H9 (cell line): ENCODE measurements at regions not wholly inside any gene's neighbourhood (a gene's known extent, or its start where the extent isn't known, plus 50 kb on each side); places are given as distances from the start of the nearest gene placed in this dataset.

Source experiments
- DNase-seq: peaks from one replicate; pipeline ENCODE4 v3.0.0-alpha.2; 2017
- H2AFZ ChIP-seq: one replicate; pipeline ENCODE4 v1.6.1; 2013; ENCODE audit warnings: mild to moderate bottlenecking, low read length, control low read depth, moderate library complexity
- H2AK5ac ChIP-seq: 2 replicates; pipeline ENCODE4 v1.6.1; 2013; ENCODE audit warnings: low read length, control low read depth, mixed read lengths; ENCODE audit not compliant: insufficient read length
- H2BK120ac ChIP-seq: one replicate; pipeline ENCODE4 v1.6.1; 2013; ENCODE audit warnings: low read depth, mild to moderate bottlenecking, low read length, control low read depth, inconsistent platforms; ENCODE audit not compliant: poor library complexity, severe bottlenecking
- H2BK12ac ChIP-seq: 2 replicates; pipeline ENCODE4 v1.6.1; 2013; ENCODE audit warnings: low read length, control low read depth, mixed read lengths, low read depth; ENCODE audit not compliant: insufficient read length
- H2BK15ac ChIP-seq: 2 replicates; pipeline ENCODE4 v1.6.1; 2013; ENCODE audit warnings: low read depth, low read length, control low read depth
- H2BK20ac ChIP-seq: one replicate; pipeline ENCODE4 v1.6.1; 2013; ENCODE audit warnings: low read depth, mild to moderate bottlenecking, low read length, control low read depth, inconsistent platforms; ENCODE audit not compliant: poor library complexity, severe bottlenecking
- H2BK5ac ChIP-seq: 2 replicates; pipeline ENCODE4 v1.6.1; 2013; ENCODE audit warnings: low read length, control low read depth, mixed read lengths; ENCODE audit not compliant: insufficient read length
- H3K14ac ChIP-seq: 2 replicates; pipeline ENCODE4 v1.6.1; 2013; ENCODE audit warnings: low read length, control low read depth; ENCODE audit not compliant: insufficient read depth
- H3K18ac ChIP-seq: 2 replicates; pipeline ENCODE4 v1.6.1; 2013; ENCODE audit warnings: low read depth, mild to moderate bottlenecking, mixed read lengths, low read length, control low read depth; ENCODE audit not compliant: insufficient read length
- H3K23ac ChIP-seq: 2 replicates; pipeline ENCODE4 v1.6.1; 2013; ENCODE audit warnings: low read length, control low read depth, mixed read lengths, low read depth; ENCODE audit not compliant: insufficient read length
- H3K23me2 ChIP-seq: 2 replicates; pipeline ENCODE4 v1.6.1; 2013; ENCODE audit warnings: low read depth, mild to moderate bottlenecking, mixed read lengths, low read length, control low read depth; ENCODE audit not compliant: insufficient read length, poor library complexity, severe bottlenecking
- H3K27ac ChIP-seq: 2 replicates; pipeline ENCODE4 v1.5.1; 2013; ENCODE audit warnings: low read length, control low read depth, mixed read lengths, low read depth; ENCODE audit not compliant: insufficient read length
- H3K27me3 ChIP-seq: 2 replicates; pipeline ENCODE4 v1.6.1; 2013; ENCODE audit warnings: low read length, control low read depth, inconsistent platforms; ENCODE audit not compliant: insufficient read depth
- H3K4ac ChIP-seq: 2 replicates; pipeline ENCODE4 v1.6.1; 2013; ENCODE audit warnings: low read depth, mild to moderate bottlenecking, control low read depth, inconsistent platforms, low read length, moderate library complexity
- H3K4me1 ChIP-seq: 2 replicates; pipeline ENCODE4 v1.6.1; 2013; ENCODE audit warnings: low read length, control low read depth, inconsistent platforms; ENCODE audit not compliant: insufficient read depth
- H3K4me2 ChIP-seq: 2 replicates; pipeline ENCODE4 v1.6.1; 2013; ENCODE audit warnings: low read length, control low read depth, mixed read lengths; ENCODE audit not compliant: insufficient read length, insufficient read depth
- H3K56ac ChIP-seq: 2 replicates; pipeline ENCODE4 v1.6.1; 2013; ENCODE audit warnings: low read depth, mild to moderate bottlenecking, mixed read lengths, low read length, control low read depth; ENCODE audit not compliant: insufficient read length
- H3K79me1 ChIP-seq: 2 replicates; pipeline ENCODE4 v1.6.1; 2013; ENCODE audit warnings: low read depth, mild to moderate bottlenecking, moderate library complexity, low read length, control low read depth, inconsistent platforms; ENCODE audit not compliant: insufficient read depth, poor library complexity, severe bottlenecking
- H3K79me2 ChIP-seq: 2 replicates; pipeline ENCODE4 v1.6.1; 2013; ENCODE audit warnings: low read length, control low read depth, inconsistent platforms; ENCODE audit not compliant: insufficient read depth
- H3K9ac ChIP-seq: 2 replicates; pipeline ENCODE4 v1.6.1; 2013; ENCODE audit warnings: low read length, control low read depth, mixed read lengths; ENCODE audit not compliant: insufficient read length; ENCODE audit errors: extremely low read depth
- H3K9me3 ChIP-seq: one replicate; pipeline ENCODE4 v1.6.1; 2013; ENCODE audit warnings: low read depth, low read length, inconsistent platforms; ENCODE audit not compliant: control insufficient read depth
- H3T11ph ChIP-seq: one replicate; pipeline ENCODE4 v1.6.1; 2013; ENCODE audit warnings: mild to moderate bottlenecking, low read length, control low read depth, inconsistent platforms
- H4K20me1 ChIP-seq: one replicate; pipeline ENCODE4 v1.6.1; 2013; ENCODE audit not compliant: control insufficient read depth, insufficient read length, insufficient read depth
- H4K5ac ChIP-seq: 2 replicates; pipeline ENCODE4 v1.6.1; 2013; ENCODE audit warnings: low read depth, mild to moderate bottlenecking, mixed read lengths, low read length, control low read depth; ENCODE audit not compliant: insufficient read length
- H4K8ac ChIP-seq: replicated peaks from 2 replicates; pipeline ENCODE4 v1.6.1; 2013; ENCODE audit warnings: low read length, control low read depth, mixed read lengths, low read depth; ENCODE audit not compliant: insufficient read length
- H4K91ac ChIP-seq: 2 replicates; pipeline ENCODE4 v1.6.1; 2013; ENCODE audit warnings: low read depth, mild to moderate bottlenecking, moderate library complexity, mixed read lengths, low read length, control low read depth; ENCODE audit not compliant: insufficient read length
- H3K27ac Mint-ChIP-seq, 3 experiments: 2 replicates in 2 of 3; 3 replicates in 1 of 3; pipeline ENCODE4 v1.8.0; 2020 to 2021; ENCODE audit warnings: mixed read lengths in 3 of 3, mild to moderate bottlenecking in 1 of 3, moderate library complexity in 1 of 3
- H3K27me3 Mint-ChIP-seq: 2 replicates; pipeline ENCODE4 v1.8.0; 2021; ENCODE audit warnings: low read depth, mild to moderate bottlenecking, moderate library complexity, mixed read lengths
- H3K36me3 Mint-ChIP-seq, 3 experiments: 2 replicates in 2 of 3; 3 replicates in 1 of 3; pipeline ENCODE4 v1.8.0; 2020 to 2021; ENCODE audit warnings: low read depth in 3 of 3, mixed read lengths in 3 of 3; ENCODE audit not compliant: insufficient read depth in 1 of 3
- H3K4me1 Mint-ChIP-seq, 2 experiments: 2 replicates each; pipeline ENCODE4 v1.8.0; 2020; ENCODE audit warnings: mixed read lengths in 2 of 2
- H3K4me3 Mint-ChIP-seq, 2 experiments: 2 replicates in 1 of 2; 3 replicates in 1 of 2; pipeline ENCODE4 v1.8.0; 2020 to 2021; ENCODE audit warnings: mild to moderate bottlenecking in 2 of 2, mixed read lengths in 2 of 2, moderate library complexity in 1 of 2
- H3K9me3 Mint-ChIP-seq, 2 experiments: 2 replicates in 1 of 2; 3 replicates in 1 of 2; pipeline ENCODE4 v1.8.0; 2020; ENCODE audit warnings: mild to moderate bottlenecking in 2 of 2, mixed read lengths in 2 of 2, moderate library complexity in 1 of 2
- WGBS: extraction: QIAGEN DNeasy Blood & Tissue Kit; methylation state at CpG from one replicate; pipeline ENCODE4 v1.1.7; 2013; ENCODE audit warnings: missing lambda C conversion rate, low lambda C conversion rate, mixed read lengths; ENCODE audit not compliant: insufficient read length; ENCODE audit errors: extremely low coverage; 5-methylcytosine and 5-hydroxymethylcytosine counted together
- TF ChIP-seq, protein P1 (sequence below): fragments of 200-600 bp; sonication (generic); conservative IDR thresholded peaks from 3 replicates; pipeline ENCODE4 v1.8.0; 2021; ENCODE audit warnings: antibody characterized with exemption, mild to moderate bottlenecking

DNA sequence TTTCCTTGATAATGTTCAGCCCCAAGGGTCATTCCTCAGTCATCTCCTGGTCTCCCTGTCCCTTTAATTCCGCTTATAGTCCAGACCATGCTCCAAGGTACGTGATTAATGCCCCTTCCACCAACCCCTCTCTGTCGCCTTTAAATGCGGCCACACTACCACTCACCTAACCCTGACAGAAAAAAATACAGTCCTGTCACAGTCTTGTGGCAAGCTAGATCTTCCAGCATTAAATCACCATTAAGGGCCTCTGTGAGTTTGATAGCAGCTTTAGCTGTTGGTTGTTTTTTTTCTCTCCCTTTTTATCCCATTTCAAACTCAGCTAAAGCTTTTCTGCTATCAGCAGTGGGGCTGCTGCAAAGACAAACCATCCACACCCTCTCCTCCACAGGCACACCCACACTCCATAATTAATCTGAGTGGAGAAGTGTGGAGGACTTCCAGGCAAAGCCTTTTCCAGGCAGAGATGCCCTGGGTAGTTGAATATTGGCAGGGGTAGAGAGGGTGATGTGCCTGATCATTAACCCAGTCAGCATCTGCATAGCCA, 522.7 kb upstream of the CLINT1 start:
- H3K79me2 ChIP-seq, result no peaks in the 10 kb centered on the region
- H3K4me1 Mint-ChIP-seq, result peaks cover 18 to 23% of the 10 kb centered on the region in 2 experiments
- H3K27me3 ChIP-seq, result no peaks in the 10 kb centered on the region
- no peaks in the 10 kb centered on the region for H4K20me1 ChIP-seq
- no CpG with 5 or more reads among the region's 4 CpGs for WGBS
- no peaks in the 10 kb centered on the region for H3K9me3 ChIP-seq
- H4K5ac ChIP-seq, result no peak overlapping the region
- H2BK5ac ChIP-seq, result no peak overlapping the region
- no peaks in the 10 kb centered on the region for H3K23me2 ChIP-seq
- no peak overlapping the region for H3K27ac ChIP-seq
- H4K8ac ChIP-seq, result no peak overlapping the region
- H3K18ac ChIP-seq, result no peak overlapping the region
- no peak overlapping the region for H2BK120ac ChIP-seq
- H2AFZ ChIP-seq, result no peak overlapping the region
- no peak for DNase-seq
- no peak overlapping the region for H2BK12ac ChIP-seq
- H3K27me3 Mint-ChIP-seq, result peaks cover 1% of the 10 kb centered on the region; the same call in 1 of the 2 replicates
- no peak overlapping the region for H3K23ac ChIP-seq
- H3T11ph ChIP-seq, result no peak overlapping the region
- no peak overlapping the region for H3K27ac Mint-ChIP-seq
- no peak overlapping the region for H2AK5ac ChIP-seq
- no peak overlapping the region for H3K4me3 Mint-ChIP-seq
- H3K36me3 Mint-ChIP-seq, result peaks cover 0 to 9% (median 2%) of the 10 kb centered on the region in 3 experiments; a peak in 3 of 7 replicates
- H3K4me1 ChIP-seq, result no peaks in the 10 kb centered on the region; the same call in 1 of the 2 replicates
- no peak overlapping the region for H4K91ac ChIP-seq
- H3K4ac ChIP-seq, result no peak overlapping the region
- H3K79me1 ChIP-seq, result no peaks in the 10 kb centered on the region
- H3K4me2 ChIP-seq, result no peak overlapping the region
- H3K56ac ChIP-seq, result no peak overlapping the region
- TF ChIP-seq, protein P1, sequence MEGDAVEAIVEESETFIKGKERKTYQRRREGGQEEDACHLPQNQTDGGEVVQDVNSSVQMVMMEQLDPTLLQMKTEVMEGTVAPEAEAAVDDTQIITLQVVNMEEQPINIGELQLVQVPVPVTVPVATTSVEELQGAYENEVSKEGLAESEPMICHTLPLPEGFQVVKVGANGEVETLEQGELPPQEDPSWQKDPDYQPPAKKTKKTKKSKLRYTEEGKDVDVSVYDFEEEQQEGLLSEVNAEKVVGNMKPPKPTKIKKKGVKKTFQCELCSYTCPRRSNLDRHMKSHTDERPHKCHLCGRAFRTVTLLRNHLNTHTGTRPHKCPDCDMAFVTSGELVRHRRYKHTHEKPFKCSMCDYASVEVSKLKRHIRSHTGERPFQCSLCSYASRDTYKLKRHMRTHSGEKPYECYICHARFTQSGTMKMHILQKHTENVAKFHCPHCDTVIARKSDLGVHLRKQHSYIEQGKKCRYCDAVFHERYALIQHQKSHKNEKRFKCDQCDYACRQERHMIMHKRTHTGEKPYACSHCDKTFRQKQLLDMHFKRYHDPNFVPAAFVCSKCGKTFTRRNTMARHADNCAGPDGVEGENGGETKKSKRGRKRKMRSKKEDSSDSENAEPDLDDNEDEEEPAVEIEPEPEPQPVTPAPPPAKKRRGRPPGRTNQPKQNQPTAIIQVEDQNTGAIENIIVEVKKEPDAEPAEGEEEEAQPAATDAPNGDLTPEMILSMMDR, result no peak
- H3K14ac ChIP-seq, result no peak overlapping the region
- peaks cover 4 to 5% of the 10 kb centered on the region in 2 experiments for H3K9me3 Mint-ChIP-seq
- no peak overlapping the region for H2BK20ac ChIP-seq
- H3K9ac ChIP-seq, result no peak overlapping the region
- H2BK15ac ChIP-seq, result no peak overlapping the region
